ENCODE measurements at regions not wholly inside any gene's neighbourhood (a gene's known extent, or its start where the extent isn't known, plus 50 kb on each side); places are given as distances from the start of the nearest gene placed in this dataset.

DNA sequence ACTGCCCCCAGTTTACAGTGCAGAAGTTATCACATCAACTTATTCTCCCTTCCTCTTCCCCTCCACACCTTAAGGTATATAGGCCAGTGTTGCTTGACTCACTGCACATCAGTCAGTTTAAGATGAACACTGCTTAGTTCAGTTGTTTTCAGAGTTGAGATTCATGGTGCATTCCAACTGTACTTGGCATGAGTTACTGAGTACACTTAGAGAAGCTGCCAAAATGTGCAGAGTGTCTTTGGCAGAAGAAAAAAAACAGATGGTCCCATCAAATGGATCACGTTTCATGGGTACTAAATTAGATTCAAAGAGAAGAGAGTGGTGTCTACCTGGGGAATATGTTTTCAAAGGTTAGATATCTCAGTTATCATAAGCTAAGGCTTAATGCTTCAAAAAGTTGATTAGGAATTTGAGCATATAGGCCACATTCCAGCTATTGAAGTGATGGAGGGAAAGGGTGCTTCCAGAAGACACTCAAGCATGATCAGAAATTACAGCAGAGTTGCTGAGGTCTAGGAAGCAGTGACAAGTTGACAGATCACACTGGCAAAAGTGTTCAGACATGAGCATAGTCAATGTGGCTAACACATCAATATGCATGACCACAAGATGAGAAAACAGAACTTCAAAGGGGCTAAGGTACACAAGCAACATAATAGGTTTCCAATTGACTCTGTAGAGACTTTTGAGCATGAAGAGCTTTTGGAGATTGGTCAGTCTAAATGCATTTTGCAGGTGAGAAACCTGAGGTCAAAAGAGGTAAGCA is 579.2 kb upstream of the CELF2 start:
- H3K4me1 ChIP-seq (ENCODE audit: insufficient read depth, insufficient read length), result no peaks in the 10 kb centered on the region
- H3K9ac ChIP-seq (ENCODE audit: insufficient read length, low read depth), result no peak overlapping the region
- H3K27me3 ChIP-seq (ENCODE audit: insufficient read depth, insufficient read length), result no peaks in the 10 kb centered on the region
- no peak for DNase-seq (ENCODE audit: low read depth, low spot score)
- H3K4me3 ChIP-seq (ENCODE audit: insufficient read length, low read depth), result no peak overlapping the region
- no peaks in the 10 kb centered on the region for H3K9me3 ChIP-seq (ENCODE audit: insufficient read depth, low read length)
- H3K36me3 ChIP-seq (ENCODE audit: insufficient read depth, insufficient read length, low read length), result no peaks in the 10 kb centered on the region
- no peak for TF ChIP-seq SUZ12 (IDR thresholded peaks at IDR 0.05; ENCODE audit: extremely low read depth, insufficient read depth, insufficient read length)
- no peak for TF ChIP-seq YY1 (IDR thresholded peaks at IDR 0.05; ENCODE audit: insufficient read depth, insufficient read length)
- no peak for TF ChIP-seq ZNF274 (IDR thresholded peaks at IDR 0.05; ENCODE audit: low read depth, low read length)

DNA sequence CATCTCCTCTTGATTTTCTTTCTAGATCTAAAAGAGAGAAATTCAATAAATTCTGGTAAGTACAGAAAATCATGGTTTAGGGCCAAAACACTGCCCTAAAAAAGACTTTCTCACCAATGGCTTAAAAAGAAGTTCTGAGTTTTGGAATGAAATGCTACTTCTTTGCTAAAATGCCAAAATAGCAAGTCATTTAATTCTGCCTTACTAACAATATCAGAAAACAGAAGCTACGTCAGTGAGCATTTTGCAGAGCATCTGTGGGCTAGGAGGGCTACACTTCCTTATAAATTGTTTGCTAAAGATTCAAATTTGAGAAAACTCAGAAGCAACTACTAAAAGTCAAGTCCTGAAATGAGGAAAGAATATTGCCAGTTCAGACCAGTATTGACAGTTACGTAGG is 560.8 kb upstream of the CELF2 start:
- Histone ChIP-seq H3K9me3 (ENCODE audit: insufficient read depth, low read length) (no peaks in the 10 kb centered on the region), H3K9ac (ENCODE audit: insufficient read length, low read depth) (no peak overlapping the region), H3K36me3 (ENCODE audit: insufficient read depth, insufficient read length, low read length) (no peaks in the 10 kb centered on the region), H3K27me3 (ENCODE audit: insufficient read depth, insufficient read length) (no peaks in the 10 kb centered on the region), H3K4me3 (ENCODE audit: insufficient read length, low read depth) (no peak overlapping the region), H3K4me1 (ENCODE audit: insufficient read depth, insufficient read length) (no peaks in the 10 kb centered on the region)
- no peak for DNase-seq (ENCODE audit: low read depth, low spot score)
- TF ChIP-seq YY1 (IDR thresholded peaks at IDR 0.05; ENCODE audit: insufficient read depth, insufficient read length) (no peak), ZNF274 (IDR thresholded peaks at IDR 0.05; ENCODE audit: low read depth, low read length) (no peak), SUZ12 (IDR thresholded peaks at IDR 0.05; ENCODE audit: extremely low read depth, insufficient read depth, insufficient read length) (no peak)

DNA sequence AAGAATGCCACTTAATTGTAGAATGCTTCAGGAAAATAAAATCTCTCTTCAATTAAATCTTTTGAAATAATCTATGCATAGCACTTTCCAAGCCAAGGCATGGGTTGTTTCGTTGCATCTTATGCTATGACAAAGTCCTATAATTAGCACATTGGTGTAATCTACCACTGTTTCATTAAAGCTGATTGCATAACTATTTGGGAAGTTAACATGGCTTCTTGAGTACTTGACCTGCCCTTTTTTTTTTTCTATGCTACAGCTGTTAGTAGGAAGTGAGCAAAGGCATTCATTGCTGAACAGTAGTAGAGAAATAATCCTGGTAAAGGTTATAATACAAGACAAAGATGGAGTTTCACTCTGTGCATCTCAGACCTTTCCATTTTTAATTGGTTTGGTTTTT is 557.2 kb upstream of the CELF2 start:
- TF ChIP-seq SUZ12 (IDR thresholded peaks at IDR 0.05; ENCODE audit: extremely low read depth, insufficient read depth, insufficient read length) (no peak), YY1 (IDR thresholded peaks at IDR 0.05; ENCODE audit: insufficient read depth, insufficient read length) (no peak), ZNF274 (IDR thresholded peaks at IDR 0.05; ENCODE audit: low read depth, low read length) (no peak)
- no peak for DNase-seq (ENCODE audit: low read depth, low spot score)
- Histone ChIP-seq H3K36me3 (ENCODE audit: insufficient read depth, insufficient read length, low read length) (no peaks in the 10 kb centered on the region), H3K27me3 (ENCODE audit: insufficient read depth, insufficient read length) (no peaks in the 10 kb centered on the region), H3K9me3 (ENCODE audit: insufficient read depth, low read length) (no peaks in the 10 kb centered on the region), H3K9ac (ENCODE audit: insufficient read length, low read depth) (no peak overlapping the region), H3K4me1 (ENCODE audit: insufficient read depth, insufficient read length) (no peaks in the 10 kb centered on the region), H3K4me3 (ENCODE audit: insufficient read length, low read depth) (no peak overlapping the region)

DNA sequence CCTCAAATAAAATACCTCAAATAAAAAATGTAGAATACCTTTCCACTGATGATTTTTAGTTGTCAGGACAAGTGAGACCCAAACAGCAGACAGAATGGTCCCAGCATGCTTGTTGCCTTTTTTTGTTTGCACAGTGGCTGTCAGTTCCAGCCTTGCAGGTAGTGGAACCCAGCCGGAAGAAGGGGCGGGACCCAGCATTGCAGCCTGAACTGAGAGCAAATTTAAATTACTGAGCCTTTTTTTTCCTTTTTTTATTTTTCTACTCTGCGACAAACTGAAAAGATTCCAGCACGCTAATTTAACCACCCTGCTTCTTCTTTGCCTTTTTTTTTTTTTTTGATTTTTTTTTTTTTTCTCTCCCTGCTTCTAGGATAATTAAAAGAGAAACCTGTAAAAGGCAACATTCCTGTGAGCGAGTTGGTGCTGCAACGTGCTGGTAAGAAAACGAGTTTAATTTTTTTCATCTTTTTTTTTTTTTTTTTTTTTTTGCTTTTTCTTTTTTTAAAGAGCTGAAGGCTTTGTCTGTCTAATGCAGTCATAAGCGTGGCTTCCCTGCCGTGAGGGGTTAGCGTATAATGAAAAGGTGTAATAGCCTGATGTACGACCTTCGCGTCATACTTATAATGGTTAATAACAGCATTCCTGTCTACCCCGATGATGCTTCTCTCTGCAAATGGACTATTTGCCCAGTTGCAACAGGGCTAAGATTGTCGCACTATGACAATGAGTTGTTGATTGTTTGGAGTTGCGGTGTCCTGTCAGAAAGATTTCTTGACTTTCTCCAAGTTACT is 555.3 kb upstream of the CELF2 start:
- no peaks in the 10 kb centered on the region for H3K27me3 ChIP-seq (ENCODE audit: insufficient read depth, insufficient read length)
- DNase-seq (ENCODE audit: low read depth, low spot score), result no peak
- H3K9ac ChIP-seq (ENCODE audit: insufficient read length, low read depth), result no peak overlapping the region
- H3K4me1 ChIP-seq (ENCODE audit: insufficient read depth, insufficient read length), result no peaks in the 10 kb centered on the region
- no peak overlapping the region for H3K4me3 ChIP-seq (ENCODE audit: insufficient read length, low read depth)
- no peaks in the 10 kb centered on the region for H3K36me3 ChIP-seq (ENCODE audit: insufficient read depth, insufficient read length, low read length)
- H3K9me3 ChIP-seq (ENCODE audit: insufficient read depth, low read length), result no peaks in the 10 kb centered on the region
- TF ChIP-seq YY1 (IDR thresholded peaks at IDR 0.05; ENCODE audit: insufficient read depth, insufficient read length) (no peak), SUZ12 (IDR thresholded peaks at IDR 0.05; ENCODE audit: extremely low read depth, insufficient read depth, insufficient read length) (no peak), ZNF274 (IDR thresholded peaks at IDR 0.05; ENCODE audit: low read depth, low read length) (no peak)

DNA sequence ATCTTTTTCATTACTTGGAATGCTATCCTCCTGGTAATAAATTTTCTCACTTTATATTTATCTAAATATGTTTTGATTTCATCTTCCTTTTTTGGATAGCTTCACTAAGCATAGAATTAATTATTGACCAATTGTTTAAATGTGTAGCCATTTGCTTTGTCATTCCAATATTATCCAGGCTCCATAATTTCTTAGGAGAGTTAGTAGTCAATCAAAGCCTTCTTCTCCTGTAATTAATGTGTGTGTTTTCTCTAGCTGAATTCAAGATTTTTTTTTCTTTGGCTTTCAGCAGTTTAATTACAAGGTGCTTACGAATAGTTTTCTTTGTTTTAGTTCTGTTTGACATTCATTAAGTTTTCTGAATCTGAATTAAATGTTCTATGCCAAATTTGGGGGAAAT is 545.9 kb upstream of the CELF2 start:
- Histone ChIP-seq H3K27me3 (ENCODE audit: insufficient read depth, insufficient read length) (no peaks in the 10 kb centered on the region), H3K9ac (ENCODE audit: insufficient read length, low read depth) (no peak overlapping the region), H3K36me3 (ENCODE audit: insufficient read depth, insufficient read length, low read length) (no peaks in the 10 kb centered on the region), H3K9me3 (ENCODE audit: insufficient read depth, low read length) (no peaks in the 10 kb centered on the region), H3K4me1 (ENCODE audit: insufficient read depth, insufficient read length) (no peaks in the 10 kb centered on the region), H3K4me3 (ENCODE audit: insufficient read length, low read depth) (no peak overlapping the region)
- DNase-seq (ENCODE audit: low read depth, low spot score), result no peak
- TF ChIP-seq SUZ12 (IDR thresholded peaks at IDR 0.05; ENCODE audit: extremely low read depth, insufficient read depth, insufficient read length) (no peak), ZNF274 (IDR thresholded peaks at IDR 0.05; ENCODE audit: low read depth, low read length) (no peak), YY1 (IDR thresholded peaks at IDR 0.05; ENCODE audit: insufficient read depth, insufficient read length) (no peak)

DNA sequence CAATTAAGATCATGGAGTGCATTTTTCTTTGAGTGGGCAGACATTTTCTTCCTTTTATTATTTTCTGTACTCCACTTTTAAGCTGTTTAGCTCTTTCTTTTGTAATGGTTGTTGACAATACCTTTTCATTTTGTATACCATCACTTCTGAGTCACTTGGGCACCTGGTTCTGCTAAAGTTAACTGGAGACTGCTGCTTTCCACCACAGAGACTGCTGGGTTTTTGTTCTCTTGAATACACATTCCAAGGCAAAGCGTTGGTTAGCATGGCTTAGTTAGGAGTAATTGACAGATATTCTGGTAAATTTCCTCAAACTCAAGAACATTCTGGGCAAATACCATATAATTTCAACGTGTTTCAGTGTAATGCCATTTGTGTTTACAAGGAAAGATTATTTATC is 541.9 kb upstream of the CELF2 start:
- H3K9me3 ChIP-seq (ENCODE audit: insufficient read depth, low read length), result no peaks in the 10 kb centered on the region
- H3K9ac ChIP-seq (ENCODE audit: insufficient read length, low read depth), result no peak overlapping the region

DNA sequence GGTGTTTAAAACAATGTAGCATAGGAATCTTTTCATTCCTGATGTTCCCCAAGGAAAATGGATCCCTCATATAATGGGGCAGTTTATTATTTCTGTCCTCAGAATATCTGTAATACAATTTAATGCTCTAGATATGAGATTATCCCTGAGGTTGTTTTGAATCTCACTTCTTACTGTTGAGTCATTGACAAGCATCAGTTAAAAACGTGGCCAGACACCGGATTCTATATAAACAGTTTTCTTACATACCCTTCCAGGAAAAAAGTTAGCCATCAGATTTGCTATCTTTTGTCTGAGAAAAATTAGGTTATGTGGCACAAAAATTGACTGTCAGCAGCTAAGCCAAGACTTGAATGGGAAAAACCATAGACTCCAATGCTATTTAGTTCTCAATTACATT is 539.8 kb upstream of the CELF2 start:
- TF ChIP-seq SUZ12 (IDR thresholded peaks at IDR 0.05; ENCODE audit: extremely low read depth, insufficient read depth, insufficient read length) (no peak), ZNF274 (IDR thresholded peaks at IDR 0.05; ENCODE audit: low read depth, low read length) (no peak), YY1 (IDR thresholded peaks at IDR 0.05; ENCODE audit: insufficient read depth, insufficient read length) (no peak)

More for the DNA sequence above, 541.9 kb upstream of the CELF2 start:
- Histone ChIP-seq H3K27me3 (ENCODE audit: insufficient read depth, insufficient read length) (no peaks in the 10 kb centered on the region), H3K36me3 (ENCODE audit: insufficient read depth, insufficient read length, low read length) (no peaks in the 10 kb centered on the region), H3K4me1 (ENCODE audit: insufficient read depth, insufficient read length) (no peaks in the 10 kb centered on the region), H3K4me3 (ENCODE audit: insufficient read length, low read depth) (no peak overlapping the region)
- peak; percentile 1 for DNase-seq (ENCODE audit: low read depth, low spot score)
- TF ChIP-seq ZNF274 (IDR thresholded peaks at IDR 0.05; ENCODE audit: low read depth, low read length) (no peak), SUZ12 (IDR thresholded peaks at IDR 0.05; ENCODE audit: extremely low read depth, insufficient read depth, insufficient read length) (no peak), YY1 (IDR thresholded peaks at IDR 0.05; ENCODE audit: insufficient read depth, insufficient read length) (no peak)

More for the DNA sequence above, 539.8 kb upstream of the CELF2 start:
- H3K4me1 ChIP-seq (ENCODE audit: insufficient read depth, insufficient read length), result no peaks in the 10 kb centered on the region
- H3K4me3 ChIP-seq (ENCODE audit: insufficient read length, low read depth), result no peak overlapping the region
- no peaks in the 10 kb centered on the region for H3K27me3 ChIP-seq (ENCODE audit: insufficient read depth, insufficient read length)
- DNase-seq (ENCODE audit: low read depth, low spot score), result no peak
- H3K9me3 ChIP-seq (ENCODE audit: insufficient read depth, low read length), result no peaks in the 10 kb centered on the region
- H3K9ac ChIP-seq (ENCODE audit: insufficient read length, low read depth), result no peak overlapping the region
- H3K36me3 ChIP-seq (ENCODE audit: insufficient read depth, insufficient read length, low read length), result no peaks in the 10 kb centered on the region
